GM06990 (cell line): ENCODE measurements at regions not wholly inside any gene's neighbourhood (a gene's known extent, or its start where the extent isn't known, plus 50 kb on each side); places are given as distances from the start of the nearest gene placed in this dataset.

Experiments
- DNase-seq: peaks from one replicate; pipeline ENCODE4 v3.0.0-alpha.2; 2011; ENCODE audit not compliant: insufficient read length; ENCODE audit errors: extremely low read depth
- H3K27me3 ChIP-seq: replicated peaks from 2 replicates; pipeline ENCODE4 v1.6.0; 2011; ENCODE audit warnings: low read length; ENCODE audit not compliant: control insufficient read depth, insufficient read depth
- H3K36me3 ChIP-seq: 2 replicates; pipeline ENCODE4 v1.5.1; 2011; ENCODE audit warnings: low read length; ENCODE audit not compliant: control insufficient read depth, insufficient read depth
- H3K4me3 ChIP-seq: replicated peaks from 2 replicates; pipeline ENCODE4 v1.5.1; 2011; ENCODE audit warnings: low read depth, mild to moderate bottlenecking, control low read depth, low read length
- CTCF ChIP-seq: IDR thresholded peaks from 2 replicates; pipeline ENCODE4 v1.5.1; 2011; ENCODE audit warnings: low read length, control low read depth, mild to moderate bottlenecking, inconsistent platforms; ENCODE audit not compliant: insufficient read depth, poor library complexity, severe bottlenecking

- no peaks in the 10 kb centered on the region for H3K36me3 ChIP-seq
- TF ChIP-seq CTCF: no peak
- no peak overlapping the region for H3K4me3 ChIP-seq
- H3K27me3 ChIP-seq: no peaks in the 10 kb centered on the region; the same call in none of the 2 replicates
- DNase-seq: no peak
These were observed 136.8 kb upstream of the WNT4 start for GRCh38 chr1:22279735-22280134.

GRCh38 chr1:22280526-22280925, 137.6 kb upstream of the WNT4 start:
- Histone ChIP-seq H3K4me3 (no peak overlapping the region), H3K27me3 (no peaks in the 10 kb centered on the region; the same call in none of the 2 replicates), H3K36me3 (no peaks in the 10 kb centered on the region)
- TF ChIP-seq CTCF: no peak
- DNase-seq: no peak

- H3K36me3 ChIP-seq: no peaks in the 10 kb centered on the region
- no peak for TF ChIP-seq CTCF
- no peaks in the 10 kb centered on the region; the same call in 1 of the 2 replicates for H3K27me3 ChIP-seq
- H3K4me3 ChIP-seq: no peak overlapping the region
- DNase-seq: no peak
These were observed 138.8 kb upstream of the WNT4 start for GRCh38 chr1:22281521-22282363.

GRCh38 chr1:22282364-22282995, 139.6 kb upstream of the WNT4 start:
- H3K27me3 ChIP-seq: no peaks in the 10 kb centered on the region; the same call in 1 of the 2 replicates
- no peak overlapping the region for H3K4me3 ChIP-seq
- no peaks in the 10 kb centered on the region for H3K36me3 ChIP-seq
- TF ChIP-seq CTCF: no peak
- DNase-seq: no peak

- Histone ChIP-seq H3K4me3 (no peak overlapping the region), H3K27me3 (no peaks in the 10 kb centered on the region; the same call in 1 of the 2 replicates), H3K36me3 (no peaks in the 10 kb centered on the region)
- no peak for TF ChIP-seq CTCF
- no peak for DNase-seq
These were observed 140.7 kb upstream of the WNT4 start for GRCh38 chr1:22283596-22283995.
